Hepatocyte (in vitro differentiated cells): ENCODE measurements at regions not wholly inside any gene's neighbourhood (a gene's known extent, or its start where the extent isn't known, plus 50 kb on each side); places are given as distances from the start of the nearest gene placed in this dataset.

Experiments used
- EZH2 ChIP-seq: fragments of 200-600 bp; sonication (generic); IDR thresholded peaks from 2 replicates; pipeline ENCODE4 v1.6.1; 2016; ENCODE audit warnings: antibody characterized with exemption, mild to moderate bottlenecking, borderline replicate concordance
- EZH2phosphoT487 ChIP-seq: fragments of 200-600 bp; sonication (generic); IDR thresholded peaks from one replicate; pipeline ENCODE4 v1.6.1; 2018; ENCODE audit warnings: antibody characterized with exemption, mild to moderate bottlenecking, low read depth, moderate library complexity; ENCODE audit not compliant: unreplicated experiment, severe bottlenecking
- TF ChIP-seq, protein P1 (sequence below): fragments of 200-600 bp; sonication (generic); IDR thresholded peaks from 2 replicates; pipeline ENCODE4 v1.5.1; 2016; ENCODE audit warnings: antibody characterized with exemption, mild to moderate bottlenecking; ENCODE audit not compliant: poor library complexity

DNA sequence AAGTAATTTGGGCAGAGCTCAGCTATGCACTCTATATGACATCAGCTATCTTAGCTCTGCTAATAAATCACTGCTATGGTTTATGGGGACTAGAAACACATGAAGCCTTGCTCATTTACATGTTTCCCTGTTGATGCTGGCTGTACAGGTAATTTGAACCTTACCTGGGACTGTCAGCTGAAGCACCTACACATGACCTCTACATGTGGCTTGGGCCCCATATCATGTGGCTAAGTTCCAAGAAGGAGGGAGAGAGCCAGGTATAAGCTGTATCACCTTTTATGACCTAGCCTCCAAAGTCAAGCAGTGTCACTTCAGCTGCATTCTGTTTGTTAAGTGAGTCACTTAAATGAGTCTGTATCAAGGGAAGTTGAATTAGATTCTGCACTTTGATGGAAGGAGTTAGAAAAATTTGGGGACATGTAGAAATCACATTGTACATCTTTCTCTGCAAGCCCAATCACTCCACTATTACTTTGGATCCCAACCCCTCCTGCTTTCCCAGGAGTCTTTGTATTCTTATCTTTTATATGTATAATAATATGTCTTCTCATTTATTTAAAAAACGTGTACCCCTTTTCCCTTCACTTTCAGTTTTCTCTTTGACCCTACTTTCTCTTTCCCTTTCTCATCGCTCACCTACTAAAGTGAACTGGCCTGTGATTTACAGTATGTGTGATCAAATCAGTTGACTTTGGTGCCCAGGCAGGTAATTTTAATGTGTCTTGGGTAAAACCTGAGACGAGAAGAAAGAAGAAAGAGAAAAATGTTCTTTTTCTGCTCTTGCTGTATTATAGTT lies 53.4 kb upstream of the PRKACB start:
- TF ChIP-seq, protein P1, sequence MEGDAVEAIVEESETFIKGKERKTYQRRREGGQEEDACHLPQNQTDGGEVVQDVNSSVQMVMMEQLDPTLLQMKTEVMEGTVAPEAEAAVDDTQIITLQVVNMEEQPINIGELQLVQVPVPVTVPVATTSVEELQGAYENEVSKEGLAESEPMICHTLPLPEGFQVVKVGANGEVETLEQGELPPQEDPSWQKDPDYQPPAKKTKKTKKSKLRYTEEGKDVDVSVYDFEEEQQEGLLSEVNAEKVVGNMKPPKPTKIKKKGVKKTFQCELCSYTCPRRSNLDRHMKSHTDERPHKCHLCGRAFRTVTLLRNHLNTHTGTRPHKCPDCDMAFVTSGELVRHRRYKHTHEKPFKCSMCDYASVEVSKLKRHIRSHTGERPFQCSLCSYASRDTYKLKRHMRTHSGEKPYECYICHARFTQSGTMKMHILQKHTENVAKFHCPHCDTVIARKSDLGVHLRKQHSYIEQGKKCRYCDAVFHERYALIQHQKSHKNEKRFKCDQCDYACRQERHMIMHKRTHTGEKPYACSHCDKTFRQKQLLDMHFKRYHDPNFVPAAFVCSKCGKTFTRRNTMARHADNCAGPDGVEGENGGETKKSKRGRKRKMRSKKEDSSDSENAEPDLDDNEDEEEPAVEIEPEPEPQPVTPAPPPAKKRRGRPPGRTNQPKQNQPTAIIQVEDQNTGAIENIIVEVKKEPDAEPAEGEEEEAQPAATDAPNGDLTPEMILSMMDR = no peak
- TF ChIP-seq EZH2 (no peak), EZH2phosphoT487 (no peak)
